AG08395 (cell line): ENCODE measurements at regions not wholly inside any gene's neighbourhood (a gene's known extent, or its start where the extent isn't known, plus 50 kb on each side); places are given as distances from the start of the nearest gene placed in this dataset.

ENCODE experiments used
- DNase-seq: peaks from one replicate; pipeline ENCODE4 v3.0.0; 2012; ENCODE audit warnings: mixed read lengths, low spot score

GRCh38 chr10:106520698-106521097, 643.8 kb downstream of the SORCS1 start:
- no peak for DNase-seq

GRCh38 chr10:106519376-106520030, 645.0 kb downstream of the SORCS1 start:
- DNase-seq: no peak

- no peak for DNase-seq
Measured at GRCh38 chr10:106515206-106515790, 649.2 kb downstream of the SORCS1 start.

GRCh38 chr10:106513352-106513771, 651.1 kb downstream of the SORCS1 start:
- no peak for DNase-seq

GRCh38 chr10:106511917-106512316, 652.6 kb downstream of the SORCS1 start:
- DNase-seq: no peak

GRCh38 chr10:106508950-106509349, 655.6 kb downstream of the SORCS1 start:
- no peak for DNase-seq

- no peak for DNase-seq
Measured at GRCh38 chr10:106506526-106507283, 657.8 kb downstream of the SORCS1 start.

- DNase-seq: peak; percentile 1
Measured at GRCh38 chr10:106504536-106504935, 660.0 kb downstream of the SORCS1 start.

GRCh38 chr10:106502641-106503040, 661.9 kb downstream of the SORCS1 start:
- DNase-seq: no peak

GRCh38 chr10:106500925-106501525, 663.5 kb downstream of the SORCS1 start:
- DNase-seq: no peak

- no peak for DNase-seq
Measured at GRCh38 chr10:106500041-106500924, 664.2 kb downstream of the SORCS1 start.

GRCh38 chr10:106499448-106499847, 665.1 kb downstream of the SORCS1 start:
- no peak for DNase-seq

GRCh38 chr10:106498675-106499074, 665.8 kb downstream of the SORCS1 start:
- DNase-seq: no peak

GRCh38 chr10:106495931-106496330, 668.6 kb downstream of the SORCS1 start:
- DNase-seq: no peak

- no peak for DNase-seq
Measured at GRCh38 chr10:106493751-106494150, 670.8 kb downstream of the SORCS1 start.

- no peak for DNase-seq
Measured at GRCh38 chr10:106493226-106493625, 671.3 kb downstream of the SORCS1 start.

- no peak for DNase-seq
Measured at GRCh38 chr10:106487726-106488125, 676.8 kb downstream of the SORCS1 start.

GRCh38 chr10:106481598-106482275, 682.8 kb downstream of the SORCS1 start:
- no peak for DNase-seq

- no peak for DNase-seq
Measured at GRCh38 chr10:106479636-106480035, 684.9 kb downstream of the SORCS1 start.

- no peak for DNase-seq
Measured at GRCh38 chr10:106474876-106475275, 689.6 kb downstream of the SORCS1 start.

GRCh38 chr10:106473129-106473685, 691.3 kb downstream of the SORCS1 start:
- DNase-seq: no peak
